HG02571 (cell line): ENCODE measurements at regions not wholly inside any gene's neighbourhood (a gene's known extent, or its start where the extent isn't known, plus 50 kb on each side); places are given as distances from the start of the nearest gene placed in this dataset.
A peak's percentile ranks its signal among the peaks of the same experiment; 100 is the strongest.
"Not testable (repeated sequence)": the region's sequence is repeated elsewhere in the genome, so short reads cannot be mapped to it uniquely, and the experiment has no call there.

ENCODE experiments used
- ATAC-seq: cut with Tn5 transposase; IDR thresholded peaks from one replicate; pipeline ENCODE4 v1.9.1; 2021; ENCODE audit warnings: mild to moderate bottlenecking, moderate library complexity; ENCODE audit not compliant: unreplicated experiment

- ATAC-seq, result no peak
Observed at GRCh38 chr1:187996780-187997179, 1168.0 kb downstream of the PLA2G4A start.

- no peak for ATAC-seq
Observed at GRCh38 chr1:187999973-188000372, 1171.2 kb downstream of the PLA2G4A start.

- not testable (repeated sequence) for ATAC-seq
Observed at GRCh38 chr1:188003687-188004086, 1174.9 kb downstream of the PLA2G4A start.

GRCh38 chr1:188004849-188005248 lies 1176.1 kb downstream of the PLA2G4A start:
- ATAC-seq, result no peak

GRCh38 chr1:188006354-188006753 lies 1177.6 kb downstream of the PLA2G4A start:
- ATAC-seq, result no peak

- ATAC-seq, result not testable (repeated sequence)
Observed at GRCh38 chr1:188013222-188013849, 1184.6 kb downstream of the PLA2G4A start.

- ATAC-seq, result no peak
Observed at GRCh38 chr1:188017921-188018320, 1189.2 kb downstream of the PLA2G4A start.

GRCh38 chr1:188022661-188023060 lies 1193.9 kb downstream of the PLA2G4A start:
- no peak for ATAC-seq

GRCh38 chr1:188023206-188023605 lies 1194.5 kb downstream of the PLA2G4A start:
- no peak for ATAC-seq

GRCh38 chr1:188027613-188028012 lies 1198.9 kb downstream of the PLA2G4A start:
- peak; percentile 80 for ATAC-seq

- not testable (repeated sequence) for ATAC-seq
Observed at GRCh38 chr1:188037572-188037971, 1208.8 kb downstream of the PLA2G4A start.

GRCh38 chr1:188043536-188044245 lies 1214.9 kb downstream of the PLA2G4A start:
- no peak for ATAC-seq

- no peak for ATAC-seq
Observed at GRCh38 chr1:188050250-188050649, 1221.5 kb downstream of the PLA2G4A start.

GRCh38 chr1:188056011-188056410 lies 1227.3 kb downstream of the PLA2G4A start:
- ATAC-seq, result no peak

- ATAC-seq, result no peak
Observed at GRCh38 chr1:188058801-188059200, 1230.1 kb downstream of the PLA2G4A start.

- ATAC-seq, result no peak
Observed at GRCh38 chr1:188061881-188062280, 1233.1 kb downstream of the PLA2G4A start.

- no peak for ATAC-seq
Observed at GRCh38 chr1:188062456-188062855, 1233.7 kb downstream of the PLA2G4A start.

GRCh38 chr1:188065917-188066316 lies 1237.2 kb downstream of the PLA2G4A start:
- no peak for ATAC-seq

GRCh38 chr1:188070848-188071247 lies 1242.1 kb downstream of the PLA2G4A start:
- no peak for ATAC-seq

GRCh38 chr1:188089015-188089414 lies 1260.3 kb downstream of the PLA2G4A start:
- ATAC-seq, result no peak

- ATAC-seq, result no peak
Observed at GRCh38 chr1:188089461-188089860, 1260.7 kb downstream of the PLA2G4A start.

- no peak for ATAC-seq
Observed at GRCh38 chr1:188096521-188096920, 1267.8 kb downstream of the PLA2G4A start.

- no peak for ATAC-seq
Observed at GRCh38 chr1:188117436-188117835, 1288.7 kb downstream of the PLA2G4A start.
